Caco-2 (cell line): ENCODE measurements at regions not wholly inside any gene's neighbourhood (a gene's known extent, or its start where the extent isn't known, plus 50 kb on each side); places are given as distances from the start of the nearest gene placed in this dataset.

Experiments
- BruUV-seq: library from RNA; stranded (reverse); fragments of 400-500 nt; replicated peaks from 2 replicates; lab custom pipeline; 2021; lab: Mats Ljungman, UMichigan
- CTCF ChIA-PET: fragments of 300-600 bp; sonication (Branson Sonifier 250); formaldehyde crosslinking; loops from one replicate; lab custom pipeline; 2022; ENCODE audit warnings: antibody characterized with exemption; lab: Charles Lee
- POLR2A ChIA-PET: fragments of 300-600 bp; sonication (Branson Sonifier 250); formaldehyde crosslinking; loops from one replicate; lab custom pipeline; 2022; ENCODE audit warnings: antibody characterized with exemption; lab: Charles Lee
- DNase-seq, 2 experiments: peaks; one replicate each; pipeline versions ENCODE4 v3.0.0 to v3.0.0-alpha.2; 2020 to 2022
- H3K27me3 ChIP-seq: replicated peaks from 2 replicates; pipeline ENCODE4 v1.6.0; 2011; ENCODE audit warnings: low read length; ENCODE audit not compliant: control insufficient read depth, insufficient read depth
- H3K36me3 ChIP-seq: 2 replicates; pipeline ENCODE4 v1.5.1; 2011; ENCODE audit warnings: low read length; ENCODE audit not compliant: control insufficient read depth, insufficient read depth
- H3K4me1 ChIP-seq: fragments of 250-450 bp; sonication (Bioruptor Pico); 2 replicates; pipeline ENCODE4 v1.5.1; 2020; ENCODE audit warnings: mild to moderate bottlenecking
- H3K4me3 ChIP-seq: 2 replicates; pipeline ENCODE4 v1.5.1; 2011; ENCODE audit warnings: low read depth, mild to moderate bottlenecking, control low read depth, low read length
- H3K9me3 ChIP-seq: fragments of 250-450 bp; sonication (Bioruptor Pico); 2 replicates; pipeline ENCODE4 v1.5.1; 2020; ENCODE audit warnings: mild to moderate bottlenecking, moderate library complexity
- H3K27ac Mint-ChIP-seq: one replicate; pipeline ENCODE4 v1.8.0; 2022; ENCODE audit warnings: mixed read lengths; ENCODE audit not compliant: unreplicated experiment
- H3K27me3 Mint-ChIP-seq: one replicate; pipeline ENCODE4 v1.8.0; 2022; ENCODE audit warnings: mixed read lengths; ENCODE audit not compliant: insufficient read depth, unreplicated experiment
- H3K36me3 Mint-ChIP-seq: one replicate; pipeline ENCODE4 v1.8.0; 2022; ENCODE audit warnings: mild to moderate bottlenecking, mixed read lengths; ENCODE audit not compliant: insufficient read depth, unreplicated experiment
- H3K4me1 Mint-ChIP-seq: one replicate; pipeline ENCODE4 v1.8.0; 2022; ENCODE audit warnings: low read depth, mixed read lengths; ENCODE audit not compliant: unreplicated experiment
- H3K4me3 Mint-ChIP-seq: one replicate; pipeline ENCODE4 v1.8.0; 2022; ENCODE audit warnings: mild to moderate bottlenecking, moderate library complexity, mixed read lengths; ENCODE audit not compliant: unreplicated experiment
- H3K9me3 Mint-ChIP-seq: one replicate; pipeline ENCODE4 v1.8.0; 2022; ENCODE audit warnings: mixed read lengths; ENCODE audit not compliant: unreplicated experiment
- intact Hi-C: fragments of 100-400 bp; cut with micrococcal nuclease; formaldehyde crosslinking; loops from one replicate; pipeline ENCODE4 v1.10.0; 2022; ENCODE audit not compliant: unreplicated experiment
- TF ChIP-seq, protein P1 (sequence below), 2 experiments: fragments of 200-600 bp in 1 of 2; IDR thresholded peaks; 1 replicate in 1 of 2; 2 replicates in 1 of 2; pipeline versions ENCODE4 v1.5.1 to v1.8.0; 2011 to 2022; ENCODE audit warnings: antibody characterized with exemption in 1 of 2, control low read depth in 1 of 2, inconsistent platforms in 1 of 2, low read depth in 1 of 2, low read length in 1 of 2, mild to moderate bottlenecking in 1 of 2, moderate library complexity in 1 of 2; ENCODE audit not compliant: insufficient read depth in 1 of 2, severe bottlenecking in 1 of 2, unreplicated experiment in 1 of 2

GRCh38 chr1:192252776-192253175, 64.0 kb upstream of the RGS21 start:
- no peaks in the 10 kb centered on the region for H3K36me3 ChIP-seq
- ChIA-PET POLR2A (no interaction called here), CTCF (no interaction called here)
- intact Hi-C loops = no loop called here
- H3K4me1 Mint-ChIP-seq = no peaks in the 10 kb centered on the region
- H3K27ac Mint-ChIP-seq = no peak overlapping the region
- no peaks in the 10 kb centered on the region for H3K9me3 ChIP-seq
- no peak for DNase-seq
- BruUV-seq = no TSS peak
- TF ChIP-seq, protein P1, sequence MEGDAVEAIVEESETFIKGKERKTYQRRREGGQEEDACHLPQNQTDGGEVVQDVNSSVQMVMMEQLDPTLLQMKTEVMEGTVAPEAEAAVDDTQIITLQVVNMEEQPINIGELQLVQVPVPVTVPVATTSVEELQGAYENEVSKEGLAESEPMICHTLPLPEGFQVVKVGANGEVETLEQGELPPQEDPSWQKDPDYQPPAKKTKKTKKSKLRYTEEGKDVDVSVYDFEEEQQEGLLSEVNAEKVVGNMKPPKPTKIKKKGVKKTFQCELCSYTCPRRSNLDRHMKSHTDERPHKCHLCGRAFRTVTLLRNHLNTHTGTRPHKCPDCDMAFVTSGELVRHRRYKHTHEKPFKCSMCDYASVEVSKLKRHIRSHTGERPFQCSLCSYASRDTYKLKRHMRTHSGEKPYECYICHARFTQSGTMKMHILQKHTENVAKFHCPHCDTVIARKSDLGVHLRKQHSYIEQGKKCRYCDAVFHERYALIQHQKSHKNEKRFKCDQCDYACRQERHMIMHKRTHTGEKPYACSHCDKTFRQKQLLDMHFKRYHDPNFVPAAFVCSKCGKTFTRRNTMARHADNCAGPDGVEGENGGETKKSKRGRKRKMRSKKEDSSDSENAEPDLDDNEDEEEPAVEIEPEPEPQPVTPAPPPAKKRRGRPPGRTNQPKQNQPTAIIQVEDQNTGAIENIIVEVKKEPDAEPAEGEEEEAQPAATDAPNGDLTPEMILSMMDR (IDR thresholded peaks at IDR 0.05; ENCODE audit: insufficient read depth in 1 of 2, low read depth in 1 of 2, low read length in 1 of 2, severe bottlenecking in 1 of 2, unreplicated experiment in 1 of 2) = no peak
- H3K27me3 Mint-ChIP-seq = no peaks in the 10 kb centered on the region
- no peaks in the 10 kb centered on the region for H3K36me3 Mint-ChIP-seq
- H3K4me3 Mint-ChIP-seq = no peak overlapping the region
- no peaks in the 10 kb centered on the region for H3K27me3 ChIP-seq
- H3K9me3 Mint-ChIP-seq = no peaks in the 10 kb centered on the region
- H3K4me1 ChIP-seq = no peaks in the 10 kb centered on the region
- no peak overlapping the region for H3K4me3 ChIP-seq

- POLR2A ChIA-PET = no interaction called here
- no peaks in the 10 kb centered on the region for H3K9me3 ChIP-seq
- intact Hi-C loops = no loop called here
These were observed 60.0 kb upstream of the RGS21 start for GRCh38 chr1:192256674-192257334.

GRCh38 chr1:192260076-192260475, 56.7 kb upstream of the RGS21 start:
- TF ChIP-seq, protein P1 (IDR thresholded peaks at IDR 0.05; ENCODE audit: insufficient read depth in 1 of 2, low read depth in 1 of 2, low read length in 1 of 2, severe bottlenecking in 1 of 2, unreplicated experiment in 1 of 2) = no peak
- intact Hi-C loops = no loop called here
- H3K4me3 ChIP-seq = no peak overlapping the region
- DNase-seq = no peak
- no peaks in the 10 kb centered on the region for H3K27me3 ChIP-seq
- no peak overlapping the region for H3K4me3 Mint-ChIP-seq
- no peaks in the 10 kb centered on the region for H3K4me1 Mint-ChIP-seq
- ChIA-PET CTCF (no interaction called here), POLR2A (no interaction called here)
- no peaks in the 10 kb centered on the region for H3K36me3 ChIP-seq
- H3K9me3 Mint-ChIP-seq = no peaks in the 10 kb centered on the region
- H3K27me3 Mint-ChIP-seq = no peaks in the 10 kb centered on the region
- BruUV-seq = no TSS peak
- no peak overlapping the region for H3K27ac Mint-ChIP-seq
- H3K4me1 ChIP-seq = no peaks in the 10 kb centered on the region
- H3K36me3 Mint-ChIP-seq = no peaks in the 10 kb centered on the region
- 0 out of 2 replicates have a peak, but pooled peaks cover under 1% of the 10 kb centered on the region for H3K9me3 ChIP-seq

More at GRCh38 chr1:192256674-192257334, 60.0 kb upstream of the RGS21 start:
- no peaks in the 10 kb centered on the region for H3K27me3 ChIP-seq
- no peak overlapping the region for H3K4me3 ChIP-seq
- no peaks in the 10 kb centered on the region for H3K4me1 ChIP-seq
- Mint-ChIP-seq H3K27me3 (no peaks in the 10 kb centered on the region), H3K36me3 (no peaks in the 10 kb centered on the region), H3K4me3 (no peak overlapping the region), H3K9me3 (no peaks in the 10 kb centered on the region), H3K27ac (no peak overlapping the region), H3K4me1 (no peaks in the 10 kb centered on the region)
- CTCF ChIA-PET = no interaction called here
- no peaks in the 10 kb centered on the region for H3K36me3 ChIP-seq
- BruUV-seq = no TSS peak
- TF ChIP-seq, protein P1 (IDR thresholded peaks at IDR 0.05; ENCODE audit: insufficient read depth in 1 of 2, low read depth in 1 of 2, low read length in 1 of 2, severe bottlenecking in 1 of 2, unreplicated experiment in 1 of 2) = no peak
- DNase-seq = no peak
